IMR-90 (cell line): ENCODE measurements at regions not wholly inside any gene's neighbourhood (a gene's known extent, or its start where the extent isn't known, plus 50 kb on each side); places are given as distances from the start of the nearest gene placed in this dataset.

Experiments used
- BHLHE40 ChIP-seq: fragments of 150-350 bp; IDR thresholded peaks from 2 replicates; pipeline ENCODE4 v1.6.1; 2016; ENCODE audit warnings: mild to moderate bottlenecking, low read depth, low read length
- CEBPB ChIP-seq: IDR thresholded peaks from 2 replicates; pipeline ENCODE4 v1.6.1; 2012; ENCODE audit warnings: low read depth, low read length, improper control_type of control experiment
- CHD1 ChIP-seq: IDR thresholded peaks from 2 replicates; pipeline ENCODE4 v1.6.1; 2012; ENCODE audit warnings: low read depth, low read length, improper control_type of control experiment
- FOS ChIP-seq: fragments of 150-350 bp; IDR thresholded peaks from 2 replicates; pipeline ENCODE4 v1.6.1; 2016; ENCODE audit warnings: low read depth, low read length
- MAFK ChIP-seq: IDR thresholded peaks from 2 replicates; pipeline ENCODE4 v1.6.1; 2012; ENCODE audit warnings: low read depth, low read length, improper control_type of control experiment
- MAZ ChIP-seq: IDR thresholded peaks from 2 replicates; pipeline ENCODE4 v1.6.1; 2012; ENCODE audit warnings: low read depth, mild to moderate bottlenecking, low read length, improper control_type of control experiment, moderate library complexity, borderline replicate concordance
- MXI1 ChIP-seq: IDR thresholded peaks from 2 replicates; pipeline ENCODE4 v1.6.1; 2012; ENCODE audit warnings: low read depth, mild to moderate bottlenecking, low read length, moderate library complexity, borderline replicate concordance
- POLR2A ChIP-seq: IDR thresholded peaks from 2 replicates; pipeline ENCODE4 v1.6.1; 2012; ENCODE audit warnings: mild to moderate bottlenecking, low read depth, low read length
- RAD21 ChIP-seq: IDR thresholded peaks from 2 replicates; pipeline ENCODE4 v1.6.1; 2012; ENCODE audit warnings: low read length, improper control_type of control experiment
- RCOR1 ChIP-seq: IDR thresholded peaks from 2 replicates; pipeline ENCODE4 v1.6.1; 2012; ENCODE audit warnings: mild to moderate bottlenecking, low read length, improper control_type of control experiment; ENCODE audit not compliant: insufficient replicate concordance
- RFX5 ChIP-seq: IDR thresholded peaks from 2 replicates; pipeline ENCODE4 v1.8.0; 2012; ENCODE audit warnings: low read depth, mild to moderate bottlenecking, low read length, moderate library complexity
- SMC3 ChIP-seq: fragments of 150-350 bp; IDR thresholded peaks from 2 replicates; pipeline ENCODE4 v1.6.1; 2016; ENCODE audit warnings: low read depth, mild to moderate bottlenecking, antibody characterized with exemption, low read length, moderate library complexity
- TF ChIP-seq, protein P1 (sequence below): conservative IDR thresholded peaks from 2 replicates; pipeline ENCODE4 v1.5.1; 2012; ENCODE audit warnings: mild to moderate bottlenecking, low read depth, low read length, improper control_type of control experiment
- TF ChIP-seq, protein P2 (sequence below): fragments of 150-350 bp; IDR thresholded peaks from 2 replicates; pipeline ENCODE4 v1.6.1; 2017; ENCODE audit warnings: mild to moderate bottlenecking, antibody characterized with exemption, low read length, low read depth

DNA sequence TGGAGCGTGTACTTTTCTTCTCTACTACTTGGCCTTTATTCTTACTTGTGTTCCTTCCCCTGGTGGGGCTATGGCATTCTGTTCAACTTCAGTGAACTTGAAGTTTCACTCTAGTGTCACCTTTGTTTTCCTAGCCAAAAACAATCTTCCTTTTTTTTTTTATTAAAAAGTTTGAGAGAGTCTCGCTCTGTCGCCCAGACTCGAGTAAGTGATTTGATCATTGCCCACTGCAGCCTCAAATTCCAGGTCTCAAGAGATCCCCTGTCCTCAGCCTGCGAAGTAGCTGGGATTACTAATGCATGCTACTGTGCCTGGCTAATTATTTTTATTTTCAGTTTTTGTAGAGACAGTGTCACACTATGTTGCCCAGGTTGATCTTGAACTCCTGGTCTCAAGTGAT lies 124.8 kb downstream of the SST start:
- TF ChIP-seq, protein P1, sequence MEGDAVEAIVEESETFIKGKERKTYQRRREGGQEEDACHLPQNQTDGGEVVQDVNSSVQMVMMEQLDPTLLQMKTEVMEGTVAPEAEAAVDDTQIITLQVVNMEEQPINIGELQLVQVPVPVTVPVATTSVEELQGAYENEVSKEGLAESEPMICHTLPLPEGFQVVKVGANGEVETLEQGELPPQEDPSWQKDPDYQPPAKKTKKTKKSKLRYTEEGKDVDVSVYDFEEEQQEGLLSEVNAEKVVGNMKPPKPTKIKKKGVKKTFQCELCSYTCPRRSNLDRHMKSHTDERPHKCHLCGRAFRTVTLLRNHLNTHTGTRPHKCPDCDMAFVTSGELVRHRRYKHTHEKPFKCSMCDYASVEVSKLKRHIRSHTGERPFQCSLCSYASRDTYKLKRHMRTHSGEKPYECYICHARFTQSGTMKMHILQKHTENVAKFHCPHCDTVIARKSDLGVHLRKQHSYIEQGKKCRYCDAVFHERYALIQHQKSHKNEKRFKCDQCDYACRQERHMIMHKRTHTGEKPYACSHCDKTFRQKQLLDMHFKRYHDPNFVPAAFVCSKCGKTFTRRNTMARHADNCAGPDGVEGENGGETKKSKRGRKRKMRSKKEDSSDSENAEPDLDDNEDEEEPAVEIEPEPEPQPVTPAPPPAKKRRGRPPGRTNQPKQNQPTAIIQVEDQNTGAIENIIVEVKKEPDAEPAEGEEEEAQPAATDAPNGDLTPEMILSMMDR, result no peak
- TF ChIP-seq FOS (no peak), RAD21 (no peak), POLR2A (no peak), RCOR1 (no peak), SMC3 (no peak), MAFK (no peak), RFX5 (no peak), MAZ (no peak), CHD1 (no peak), BHLHE40 (no peak), CEBPB (no peak), MXI1 (no peak)
- TF ChIP-seq, protein P2, sequence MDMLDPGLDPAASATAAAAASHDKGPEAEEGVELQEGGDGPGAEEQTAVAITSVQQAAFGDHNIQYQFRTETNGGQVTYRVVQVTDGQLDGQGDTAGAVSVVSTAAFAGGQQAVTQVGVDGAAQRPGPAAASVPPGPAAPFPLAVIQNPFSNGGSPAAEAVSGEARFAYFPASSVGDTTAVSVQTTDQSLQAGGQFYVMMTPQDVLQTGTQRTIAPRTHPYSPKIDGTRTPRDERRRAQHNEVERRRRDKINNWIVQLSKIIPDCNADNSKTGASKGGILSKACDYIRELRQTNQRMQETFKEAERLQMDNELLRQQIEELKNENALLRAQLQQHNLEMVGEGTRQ, result no peak
